ENCODE measurements at regions not wholly inside any gene's neighbourhood (a gene's known extent, or its start where the extent isn't known, plus 50 kb on each side); places are given as distances from the start of the nearest gene placed in this dataset.

GRCh38 chr4:16293210-16293838, 67.1 kb upstream of the TAPT1 start:
- no peak overlapping the region for H2AFZ ChIP-seq (ENCODE audit: low read length)
- H3K4me2 ChIP-seq (ENCODE audit: low read length), result no peak overlapping the region
- TF ChIP-seq, protein P1, sequence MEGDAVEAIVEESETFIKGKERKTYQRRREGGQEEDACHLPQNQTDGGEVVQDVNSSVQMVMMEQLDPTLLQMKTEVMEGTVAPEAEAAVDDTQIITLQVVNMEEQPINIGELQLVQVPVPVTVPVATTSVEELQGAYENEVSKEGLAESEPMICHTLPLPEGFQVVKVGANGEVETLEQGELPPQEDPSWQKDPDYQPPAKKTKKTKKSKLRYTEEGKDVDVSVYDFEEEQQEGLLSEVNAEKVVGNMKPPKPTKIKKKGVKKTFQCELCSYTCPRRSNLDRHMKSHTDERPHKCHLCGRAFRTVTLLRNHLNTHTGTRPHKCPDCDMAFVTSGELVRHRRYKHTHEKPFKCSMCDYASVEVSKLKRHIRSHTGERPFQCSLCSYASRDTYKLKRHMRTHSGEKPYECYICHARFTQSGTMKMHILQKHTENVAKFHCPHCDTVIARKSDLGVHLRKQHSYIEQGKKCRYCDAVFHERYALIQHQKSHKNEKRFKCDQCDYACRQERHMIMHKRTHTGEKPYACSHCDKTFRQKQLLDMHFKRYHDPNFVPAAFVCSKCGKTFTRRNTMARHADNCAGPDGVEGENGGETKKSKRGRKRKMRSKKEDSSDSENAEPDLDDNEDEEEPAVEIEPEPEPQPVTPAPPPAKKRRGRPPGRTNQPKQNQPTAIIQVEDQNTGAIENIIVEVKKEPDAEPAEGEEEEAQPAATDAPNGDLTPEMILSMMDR (IDR thresholded peaks at IDR 0.05; ENCODE audit: low read length), result no peak
- no peak for TF ChIP-seq EZH2 (IDR thresholded peaks at IDR 0.05; ENCODE audit: borderline replicate concordance, low read length)
- no peaks in the 10 kb centered on the region for H3K4me1 ChIP-seq (ENCODE audit: insufficient read depth, low read length, severe bottlenecking)
- H3K9me2 ChIP-seq (ENCODE audit: low read depth, low read length), result no peaks in the 10 kb centered on the region
- H3K27ac ChIP-seq (ENCODE audit: low read depth, low read length, poor library complexity, severe bottlenecking), result no peak overlapping the region
- H3K79me2 ChIP-seq (ENCODE audit: insufficient read depth, low read length), result no peaks in the 10 kb centered on the region
- no peaks in the 10 kb centered on the region for H3K36me3 ChIP-seq (ENCODE audit: insufficient read depth, low read length)
- H3F3A ChIP-seq (ENCODE audit: insufficient read depth, low read length), result no peaks in the 10 kb centered on the region
- no peak overlapping the region for H3K4me3 ChIP-seq (ENCODE audit: low read depth, low read length, poor library complexity, severe bottlenecking)
- no peaks in the 10 kb centered on the region for H3K27me3 ChIP-seq (ENCODE audit: insufficient read depth, low read length)
- no peaks in the 10 kb centered on the region for H3K9me3 ChIP-seq (ENCODE audit: low read length)
- no peak overlapping the region for H3K9ac ChIP-seq (ENCODE audit: low read length)
- no peaks in the 10 kb centered on the region for H4K20me1 ChIP-seq (ENCODE audit: insufficient read depth, low read length)

DNA sequence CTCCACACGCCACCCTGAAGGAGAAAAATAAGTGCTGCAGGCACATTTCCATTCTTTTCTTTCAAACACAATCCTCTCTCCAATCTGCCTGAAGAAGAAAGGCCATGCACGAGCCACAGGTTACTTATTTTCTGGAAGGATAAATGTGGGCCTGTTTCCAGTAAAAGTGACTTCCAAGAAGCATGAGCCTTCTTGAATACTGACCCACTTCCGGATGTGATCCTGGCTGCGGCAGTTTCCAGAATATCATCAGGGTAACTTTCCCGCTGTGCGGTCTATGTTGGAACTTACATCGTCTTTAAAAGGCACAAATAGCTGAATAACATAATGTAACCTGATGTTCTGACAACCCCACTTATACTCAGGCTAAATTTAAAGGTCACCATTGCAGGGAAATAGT, 66.3 kb upstream of the TAPT1 start:
- no peaks in the 10 kb centered on the region for H4K20me1 ChIP-seq (ENCODE audit: insufficient read depth, low read length)
- H3K4me3 ChIP-seq (ENCODE audit: low read depth, low read length, poor library complexity, severe bottlenecking), result no peak overlapping the region
- H3K4me1 ChIP-seq (ENCODE audit: insufficient read depth, low read length, severe bottlenecking), result no peaks in the 10 kb centered on the region
- H3K27ac ChIP-seq (ENCODE audit: low read depth, low read length, poor library complexity, severe bottlenecking), result no peak overlapping the region
- TF ChIP-seq, protein P1 (IDR thresholded peaks at IDR 0.05; ENCODE audit: low read length), result no peak
- TF ChIP-seq EZH2 (IDR thresholded peaks at IDR 0.05; ENCODE audit: borderline replicate concordance, low read length), result no peak
- H3K36me3 ChIP-seq (ENCODE audit: insufficient read depth, low read length), result no peaks in the 10 kb centered on the region
- H3K9ac ChIP-seq (ENCODE audit: low read length), result no peak overlapping the region
- no peaks in the 10 kb centered on the region for H3K79me2 ChIP-seq (ENCODE audit: insufficient read depth, low read length)
- H2AFZ ChIP-seq (ENCODE audit: low read length), result no peak overlapping the region
- H3K27me3 ChIP-seq (ENCODE audit: insufficient read depth, low read length), result no peaks in the 10 kb centered on the region
- H3K9me3 ChIP-seq (ENCODE audit: low read length), result no peaks in the 10 kb centered on the region
- no peaks in the 10 kb centered on the region for H3K9me2 ChIP-seq (ENCODE audit: low read depth, low read length)
- H3K4me2 ChIP-seq (ENCODE audit: low read length), result no peak overlapping the region
- H3F3A ChIP-seq (ENCODE audit: insufficient read depth, low read length), result no peaks in the 10 kb centered on the region

- Histone ChIP-seq H3K4me2 (ENCODE audit: low read length) (no peak overlapping the region), H3K9ac (ENCODE audit: low read length) (no peak overlapping the region), H3K27ac (ENCODE audit: low read depth, low read length, poor library complexity, severe bottlenecking) (no peak overlapping the region), H3K9me3 (ENCODE audit: low read length) (no peaks in the 10 kb centered on the region), H3K4me1 (ENCODE audit: insufficient read depth, low read length, severe bottlenecking) (no peaks in the 10 kb centered on the region), H3K36me3 (ENCODE audit: insufficient read depth, low read length) (no peaks in the 10 kb centered on the region), H3K79me2 (ENCODE audit: insufficient read depth, low read length) (no peaks in the 10 kb centered on the region), H3K9me2 (ENCODE audit: low read depth, low read length) (no peaks in the 10 kb centered on the region), H3K4me3 (ENCODE audit: low read depth, low read length, poor library complexity, severe bottlenecking) (no peak overlapping the region), H3K27me3 (ENCODE audit: insufficient read depth, low read length) (no peaks in the 10 kb centered on the region), H2AFZ (ENCODE audit: low read length) (no peak overlapping the region), H4K20me1 (ENCODE audit: insufficient read depth, low read length) (no peaks in the 10 kb centered on the region), H3F3A (ENCODE audit: insufficient read depth, low read length) (no peaks in the 10 kb centered on the region)
- TF ChIP-seq, protein P1 (IDR thresholded peaks at IDR 0.05; ENCODE audit: low read length), result no peak
- TF ChIP-seq EZH2 (IDR thresholded peaks at IDR 0.05; ENCODE audit: borderline replicate concordance, low read length), result no peak
Observed at GRCh38 chr4:16290681-16291420, 64.6 kb upstream of the TAPT1 start.
